Psoas muscle (tissue), 7 donors: ENCODE measurements at regions not wholly inside any gene's neighbourhood (a gene's known extent, or its start where the extent isn't known, plus 50 kb on each side); places are given as distances from the start of the nearest gene placed in this dataset.

ENCODE experiments used
- ATAC-seq, 4 donors: fragments of 200-7000 bp; cut with Tn5 transposase; one replicate each; pipeline ENCODE4 v1.9.1; 2020; ENCODE audit warnings: moderate library complexity in 3 of 4, mild to moderate bottlenecking in 2 of 4
- DNase-seq, 2 donors: peaks; one replicate each; pipeline ENCODE4 v3.0.0-alpha.2; 2020
- H3K27ac ChIP-seq: fragments of 200-600 bp; one replicate; pipeline ENCODE4 v1.8.0; 2022
- H3K27me3 ChIP-seq, 3 donors: fragments of 200-600 bp in 1 of 3; one replicate each; pipeline versions ENCODE4 v1.6.1 to v1.8.0; 2013 to 2022; ENCODE audit warnings: low read length in 2 of 3, mild to moderate bottlenecking in 2 of 3, moderate library complexity in 1 of 3; ENCODE audit not compliant: insufficient read depth in 3 of 3
- H3K36me3 ChIP-seq, 2 donors: fragments of 200-600 bp in 1 of 2; one replicate each; pipeline versions ENCODE4 v1.6.1 to v1.8.0; 2013 to 2022; ENCODE audit warnings: low read depth in 1 of 2, mild to moderate bottlenecking in 1 of 2, moderate library complexity in 1 of 2; ENCODE audit not compliant: insufficient read depth in 1 of 2
- H3K4me1 ChIP-seq: fragments of 200-600 bp; one replicate; pipeline ENCODE4 v1.8.0; 2022
- H3K4me3 ChIP-seq: fragments of 200-600 bp; one replicate; pipeline ENCODE4 v1.8.0; 2022; ENCODE audit warnings: mild to moderate bottlenecking
- H3K9me3 ChIP-seq: fragments of 200-600 bp; one replicate; pipeline ENCODE4 v1.8.0; 2022
- CTCF ChIP-seq: fragments of 200-600 bp; IDR thresholded peaks from one replicate; pipeline ENCODE4 v1.8.0; 2022; ENCODE audit warnings: antibody characterized with exemption
- WGBS, 3 donors: extraction: QIAGEN DNeasy Blood & Tissue Kit; methylation state at CpG; one replicate each; pipeline versions ENCODE4 v1.1.6 to v1.1.7; 2013; 5-methylcytosine and 5-hydroxymethylcytosine counted together
- intact Hi-C, 2 donors: fragments of 100-400 bp; cut with DNase I; formaldehyde crosslinking; loops; one replicate each; pipeline versions ENCODE4 v1.11.0 to v1.14.2; 2022
- donor health status: healthy with polysubstance abuse.
- donor health status: DM: no; HTN: no; CAD: no; lungs with moderate emphysema.
- donor health status: Bipolar disorder and iron deficiency.
- donor health status: healthy.
- donor health status: DM: yes; HTN: yes; CAD: no.
- donor health status: DM: no; HTN: no; CAD: no.
- donor health status: DM: yes; HTN: yes; CAD: no.

- ATAC-seq (no peak), DNase-seq (no peak)
- WGBS, 3 donors: 80 to 91% (median 84%) methylated on average over 1 of the region's 1 CpG
- Histone ChIP-seq H3K36me3 (no peaks in the 10 kb centered on the region), H3K9me3 (no peaks in the 10 kb centered on the region), H3K4me1 (no peaks in the 10 kb centered on the region), H3K27me3 (no peaks in the 10 kb centered on the region), H3K27ac (no peak overlapping the region), H3K4me3 (no peak overlapping the region)
- TF ChIP-seq CTCF: no peak
- intact Hi-C loops: no loop called here
These were observed 543.8 kb upstream of the SLIT2 start for GRCh38 chr4:19707876-19708275.

DNA sequence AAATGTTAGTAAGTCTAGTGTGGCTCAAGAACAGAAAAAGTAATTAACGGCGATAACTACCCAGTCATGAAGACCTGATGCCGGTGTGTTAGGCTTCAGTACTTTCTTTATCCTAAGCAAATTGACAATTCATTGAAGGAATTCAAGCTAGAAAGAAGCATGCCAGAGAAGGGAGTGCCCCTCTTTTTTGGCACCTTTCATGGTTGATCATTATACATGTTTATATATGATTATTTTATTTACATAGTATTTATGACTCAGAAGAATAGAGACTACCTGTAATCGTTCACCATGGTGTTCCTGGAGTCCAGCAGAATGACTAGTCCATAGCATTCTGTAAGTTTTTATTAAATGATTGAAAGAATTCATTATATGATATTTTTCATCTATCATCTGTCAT lies 548.3 kb upstream of the SLIT2 start:
- Histone ChIP-seq H3K4me3 (no peak overlapping the region), H3K27me3 (no peaks in the 10 kb centered on the region), H3K27ac (no peak overlapping the region), H3K4me1 (no peaks in the 10 kb centered on the region), H3K9me3 (no peaks in the 10 kb centered on the region), H3K36me3 (no peaks in the 10 kb centered on the region)
- no peak for DNase-seq
- TF ChIP-seq CTCF: no peak
- WGBS, 3 donors: 87 to 93% (median 89%) methylated on average over 4 of the region's 4 CpGs
- no peak for ATAC-seq
- intact Hi-C loops: no loop called here

DNA sequence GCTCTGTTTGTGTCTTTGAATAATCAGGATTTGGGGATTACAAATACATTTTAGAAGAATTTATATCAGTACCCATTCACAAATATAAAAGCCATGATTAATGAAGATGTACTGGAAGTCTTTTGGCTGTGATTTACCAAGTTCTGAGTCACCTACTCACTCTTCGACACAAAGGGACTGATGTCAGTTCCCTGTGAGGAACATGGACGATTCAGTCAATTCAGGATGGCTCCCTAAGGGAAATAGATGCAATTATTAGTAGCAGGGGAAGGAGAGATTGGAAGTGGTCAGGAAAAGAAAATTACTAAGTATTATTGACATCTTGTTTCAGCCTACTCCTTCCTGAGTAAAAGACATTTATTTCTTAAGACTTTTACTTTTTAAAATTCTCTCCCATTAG lies 550.7 kb upstream of the SLIT2 start:
- Histone ChIP-seq H3K27ac (no peak overlapping the region), H3K4me3 (no peak overlapping the region), H3K4me1 (no peaks in the 10 kb centered on the region), H3K27me3 (no peaks in the 10 kb centered on the region), H3K9me3 (no peaks in the 10 kb centered on the region), H3K36me3 (no peaks in the 10 kb centered on the region)
- WGBS, 3 donors: 33 to 50% (median 43%) methylated on average over 2 of the region's 2 CpGs
- no peak for TF ChIP-seq CTCF
- ATAC-seq: no peak
- intact Hi-C loops: no loop called here
- DNase-seq: no peak

GRCh38 chr4:19698961-19699360 lies 552.7 kb upstream of the SLIT2 start:
- intact Hi-C loops: no loop called here
- H3K9me3 ChIP-seq: no peaks in the 10 kb centered on the region
- no peak for TF ChIP-seq CTCF
- ATAC-seq (no peak), DNase-seq (no peak)
- no peaks in the 10 kb centered on the region for H3K36me3 ChIP-seq
- no peaks in the 10 kb centered on the region for H3K27me3 ChIP-seq
- H3K27ac ChIP-seq: no peak overlapping the region
- H3K4me3 ChIP-seq: no peak overlapping the region
- 95 to 100% (median 96%) methylated on average over 1 of the region's 1 CpG for WGBS, 3 donors
- no peaks in the 10 kb centered on the region for H3K4me1 ChIP-seq

DNA sequence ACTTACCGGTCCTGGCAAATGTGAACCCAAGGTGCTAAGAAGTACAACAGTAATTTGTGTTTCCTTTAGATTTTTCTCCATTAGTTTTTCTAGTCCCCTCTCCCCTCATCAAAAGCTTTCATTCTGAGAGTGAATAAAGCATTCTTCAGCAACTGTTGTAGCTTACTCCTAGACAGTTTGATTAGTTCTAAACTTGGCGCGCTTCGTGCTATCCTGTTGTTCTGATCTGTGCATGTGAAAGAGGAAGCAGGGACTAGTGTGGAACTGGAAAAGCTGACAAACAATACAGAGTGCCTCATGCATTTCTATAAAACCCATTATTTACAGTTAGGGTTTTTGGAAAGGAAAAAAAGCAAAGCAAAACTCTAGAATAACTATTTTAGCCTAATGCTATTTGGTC lies 556.9 kb upstream of the SLIT2 start:
- no peak overlapping the region for H3K4me3 ChIP-seq
- no peaks in the 10 kb centered on the region for H3K4me1 ChIP-seq
- H3K27ac ChIP-seq: no peak overlapping the region
- no peak for DNase-seq
- no peaks in the 10 kb centered on the region for H3K27me3 ChIP-seq
- intact Hi-C loops: no loop called here
- no peaks in the 10 kb centered on the region for H3K9me3 ChIP-seq
- no peak for TF ChIP-seq CTCF
- no peak for ATAC-seq
- 45 to 52% (median 45%) methylated on average over 4 of the region's 4 CpGs for WGBS, 3 donors
- no peaks in the 10 kb centered on the region for H3K36me3 ChIP-seq
